ENCODE measurements at regions not wholly inside any gene's neighbourhood (a gene's known extent, or its start where the extent isn't known, plus 50 kb on each side); places are given as distances from the start of the nearest gene placed in this dataset.

GRCh38 chr4:19580095-19580494 lies 671.6 kb upstream of the SLIT2 start:
- TF ChIP-seq CTCF (conservative IDR thresholded peaks at IDR 0.05; ENCODE audit: low read length): no peak
- no peak for TF ChIP-seq EZH2phosphoT487 (IDR thresholded peaks at IDR 0.05; ENCODE audit: borderline replicate concordance)

Measured in Loucy (cell line).